Nephron progenitor cell (in vitro differentiated cells): ENCODE measurements at regions not wholly inside any gene's neighbourhood (a gene's known extent, or its start where the extent isn't known, plus 50 kb on each side); places are given as distances from the start of the nearest gene placed in this dataset.

Experiments
- DNase-seq: peaks from one replicate; pipeline ENCODE4 v3.0.0; 2021
- H3K27ac Mint-ChIP-seq: 2 replicates; pipeline ENCODE4 v1.8.0; 2021; ENCODE audit warnings: mild to moderate bottlenecking, moderate library complexity, mixed read lengths
- H3K27me3 Mint-ChIP-seq: 2 replicates; pipeline ENCODE4 v1.8.0; 2021; ENCODE audit warnings: mild to moderate bottlenecking, low read depth, mixed read lengths; ENCODE audit not compliant: poor library complexity
- H3K36me3 Mint-ChIP-seq: 2 replicates; pipeline ENCODE4 v1.8.0; 2021; ENCODE audit warnings: low read depth, mixed read lengths
- H3K4me1 Mint-ChIP-seq: 2 replicates; pipeline ENCODE4 v1.8.0; 2021; ENCODE audit warnings: mixed read lengths
- H3K4me3 Mint-ChIP-seq: 2 replicates; pipeline ENCODE4 v1.8.0; 2021; ENCODE audit warnings: mild to moderate bottlenecking, moderate library complexity, mixed read lengths
- H3K9me3 Mint-ChIP-seq: 2 replicates; pipeline ENCODE4 v1.8.0; 2021; ENCODE audit warnings: mild to moderate bottlenecking, moderate library complexity, mixed read lengths
- TF ChIP-seq, protein P1 (sequence below): fragments of 200-600 bp; sonication (generic); IDR thresholded peaks from 2 replicates; pipeline ENCODE4 v1.5.0; 2021; ENCODE audit warnings: antibody characterized with exemption

DNA sequence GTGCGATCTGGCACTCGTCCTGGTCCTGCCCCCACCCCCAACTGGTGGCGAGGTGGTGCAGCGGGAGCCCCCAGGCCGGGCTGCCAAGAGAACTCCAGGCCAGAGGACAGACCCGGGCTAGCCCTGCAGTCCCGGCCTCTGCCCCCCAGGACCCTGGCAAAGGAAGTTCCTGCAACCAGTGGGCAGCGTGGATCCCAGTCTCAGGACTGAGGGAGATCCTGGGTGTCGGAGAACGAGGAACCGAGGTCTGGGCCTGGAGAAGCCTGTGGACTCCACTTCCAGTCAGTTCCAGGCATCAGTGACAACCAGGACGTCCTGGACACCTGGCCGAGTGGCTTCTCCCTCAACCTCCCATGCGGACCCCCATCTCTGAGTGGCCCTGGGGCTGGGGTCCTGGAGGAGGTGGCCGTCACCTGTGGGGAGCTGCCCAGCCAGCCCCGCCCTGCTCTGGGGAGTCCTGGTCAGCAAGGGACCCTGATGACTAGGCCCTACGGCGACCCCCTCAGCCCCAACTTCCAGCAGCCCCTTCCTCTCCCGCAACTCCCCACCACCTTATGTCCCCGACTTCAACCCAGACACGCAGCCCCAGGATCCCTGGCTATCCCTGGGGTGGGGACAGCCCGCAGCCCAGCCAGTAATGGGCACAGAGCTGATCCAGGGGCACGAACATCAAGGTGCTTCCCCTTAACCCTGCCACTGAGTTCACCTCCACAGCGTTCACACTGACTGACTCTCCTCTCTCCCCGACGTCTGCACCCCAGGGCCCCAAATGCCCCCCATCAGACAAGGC lies 53.7 kb upstream of the NKX1-1 start:
- Mint-ChIP-seq H3K4me3 (no peak overlapping the region), H3K9me3 (peaks cover 14% of the 10 kb centered on the region), H3K27ac (no peak overlapping the region), H3K4me1 (peaks cover 25% of the 10 kb centered on the region), H3K27me3 (peaks cover 80% of the 10 kb centered on the region), H3K36me3 (no peaks in the 10 kb centered on the region)
- DNase-seq, result no peak
- TF ChIP-seq, protein P1, sequence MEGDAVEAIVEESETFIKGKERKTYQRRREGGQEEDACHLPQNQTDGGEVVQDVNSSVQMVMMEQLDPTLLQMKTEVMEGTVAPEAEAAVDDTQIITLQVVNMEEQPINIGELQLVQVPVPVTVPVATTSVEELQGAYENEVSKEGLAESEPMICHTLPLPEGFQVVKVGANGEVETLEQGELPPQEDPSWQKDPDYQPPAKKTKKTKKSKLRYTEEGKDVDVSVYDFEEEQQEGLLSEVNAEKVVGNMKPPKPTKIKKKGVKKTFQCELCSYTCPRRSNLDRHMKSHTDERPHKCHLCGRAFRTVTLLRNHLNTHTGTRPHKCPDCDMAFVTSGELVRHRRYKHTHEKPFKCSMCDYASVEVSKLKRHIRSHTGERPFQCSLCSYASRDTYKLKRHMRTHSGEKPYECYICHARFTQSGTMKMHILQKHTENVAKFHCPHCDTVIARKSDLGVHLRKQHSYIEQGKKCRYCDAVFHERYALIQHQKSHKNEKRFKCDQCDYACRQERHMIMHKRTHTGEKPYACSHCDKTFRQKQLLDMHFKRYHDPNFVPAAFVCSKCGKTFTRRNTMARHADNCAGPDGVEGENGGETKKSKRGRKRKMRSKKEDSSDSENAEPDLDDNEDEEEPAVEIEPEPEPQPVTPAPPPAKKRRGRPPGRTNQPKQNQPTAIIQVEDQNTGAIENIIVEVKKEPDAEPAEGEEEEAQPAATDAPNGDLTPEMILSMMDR, result no peak

DNA sequence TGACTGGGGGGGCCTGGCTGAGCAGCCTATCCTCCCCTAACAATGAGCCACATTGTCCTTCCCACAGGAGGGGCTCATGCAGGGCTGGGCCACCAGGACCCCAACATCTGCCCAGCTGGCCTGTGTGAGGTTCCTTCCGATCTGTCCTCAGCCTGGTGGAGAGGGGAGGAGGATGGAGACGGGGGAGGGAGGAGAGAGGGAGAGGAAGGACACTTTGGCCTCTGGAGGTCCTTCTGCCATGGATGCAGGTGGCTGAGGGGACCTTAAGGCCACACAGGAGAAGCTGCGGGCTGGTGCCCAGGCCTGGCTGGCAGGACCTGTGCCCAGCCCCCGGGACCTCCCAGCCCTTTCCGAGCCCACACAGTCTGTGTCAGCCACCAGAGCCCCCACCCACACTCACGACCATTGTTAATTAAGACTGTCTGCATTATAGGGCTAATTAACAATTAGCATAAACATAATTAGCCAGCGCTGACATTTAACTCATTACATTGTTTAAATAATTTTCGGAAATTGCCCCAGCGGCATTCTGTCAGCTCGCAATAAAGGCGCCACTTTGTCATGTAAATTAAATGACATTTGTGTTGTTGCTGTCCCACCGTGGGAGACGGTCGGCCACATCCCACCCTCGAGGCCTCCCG lies 53.0 kb upstream of the NKX1-1 start:
- H3K36me3 Mint-ChIP-seq, result no peaks in the 10 kb centered on the region
- no peak for DNase-seq
- TF ChIP-seq, protein P1, result no peak
- peaks cover 14% of the 10 kb centered on the region for H3K9me3 Mint-ChIP-seq
- H3K27ac Mint-ChIP-seq, result no peak overlapping the region
- peaks cover 25% of the 10 kb centered on the region for H3K4me1 Mint-ChIP-seq
- peaks cover 86% of the 10 kb centered on the region for H3K27me3 Mint-ChIP-seq
- no peak overlapping the region for H3K4me3 Mint-ChIP-seq

DNA sequence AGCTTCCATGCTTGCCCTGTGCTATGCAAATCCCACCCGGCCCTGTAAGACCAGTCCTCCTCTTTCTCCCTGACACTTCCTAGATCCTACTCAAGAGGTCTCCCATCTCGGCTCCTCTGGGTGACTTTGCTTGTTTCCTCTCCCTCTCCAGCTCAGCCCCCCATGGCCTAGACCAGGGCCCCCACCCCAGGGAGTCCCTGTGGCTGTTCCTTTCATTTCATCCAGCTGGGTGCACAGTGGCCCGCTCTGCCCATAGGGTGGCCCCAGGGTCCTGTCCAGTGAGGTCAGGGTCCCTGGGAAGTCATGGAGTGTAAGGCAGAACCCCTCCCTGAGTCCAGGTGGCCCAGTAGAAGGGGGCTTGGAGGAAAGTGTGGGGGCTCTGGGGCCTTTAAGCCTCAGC lies 52.3 kb upstream of the NKX1-1 start:
- Mint-ChIP-seq H3K36me3 (no peaks in the 10 kb centered on the region), H3K4me3 (no peak overlapping the region), H3K9me3 (peaks cover 20% of the 10 kb centered on the region), H3K27ac (peak overlapping the region; percentile 9), H3K27me3 (peaks cover 88% of the 10 kb centered on the region), H3K4me1 (peaks cover 25% of the 10 kb centered on the region)
- TF ChIP-seq, protein P1, result no peak
- no peak for DNase-seq
